GM12878 (cell line): ENCODE measurements at regions not wholly inside any gene's neighbourhood (a gene's known extent, or its start where the extent isn't known, plus 50 kb on each side); places are given as distances from the start of the nearest gene placed in this dataset.

Source experiments
- ATAC-seq: fragments of 200-7000 bp; cut with Tn5 transposase; 3 replicates; pipeline ENCODE4 v1.9.1; 2020; ENCODE audit warnings: mild to moderate bottlenecking, moderate library complexity
- BruUV-seq: library from RNA; stranded (reverse); fragments of 400-500 nt; replicated peaks from 2 replicates; lab custom pipeline; 2021; lab: Mats Ljungman, UMichigan
- CTCF ChIA-PET: fragments of 300-600 bp; sonication (Branson Sonifier 250); formaldehyde crosslinking; extraction: SDS; loops from one replicate; lab custom pipeline; 2021; ENCODE audit warnings: inconsistent platforms; lab: Yijun Ruan, JAX
- POLR2A ChIA-PET: fragments of 350-600 bp; formaldehyde crosslinking; extraction: SDS; loops from one replicate; lab custom pipeline; 2021; ENCODE audit warnings: inconsistent platforms; lab: Charles Lee
- RAD21 ChIA-PET: fragments of 300-600 bp; sonication (Branson Sonifier 250); formaldehyde crosslinking; loops from one replicate; lab custom pipeline; 2023; ENCODE audit warnings: antibody characterized with exemption; ENCODE audit not compliant: unreplicated experiment; lab: Charles Lee
- SMC1A ChIA-PET: fragments of 300-600 bp; sonication (Branson Sonifier 250); formaldehyde crosslinking; loops from one replicate; lab custom pipeline; 2023; ENCODE audit not compliant: unreplicated experiment, uncharacterized antibody; lab: Charles Lee
- DNase-seq: peaks from one replicate; pipeline ENCODE4 v3.0.0-alpha.2; 2011; ENCODE audit warnings: low read depth, low spot score
- FAIRE-seq: peaks from 3 replicates; lab custom pipeline; 2011; peaks lifted over from hg19 to GRCh38; lab: Jason Lieb, UNC
- H2AFZ ChIP-seq: 2 replicates; pipeline ENCODE4 v1.6.0; 2011; ENCODE audit warnings: low read depth, low read length, control low read depth; ENCODE audit not compliant: control insufficient read depth
- H3K27ac ChIP-seq: 2 replicates; pipeline ENCODE4 v1.5.1; 2011; ENCODE audit warnings: control low read depth; ENCODE audit not compliant: control insufficient read depth, insufficient read depth
- H3K27me3 ChIP-seq, 2 experiments: replicated peaks in 1 of 2; 2 replicates each; pipeline versions ENCODE4 v1.6.0 to v1.6.1; 2011; ENCODE audit warnings: low read length in 1 of 2; ENCODE audit not compliant: control insufficient read depth in 2 of 2, insufficient read depth in 2 of 2
- H3K36me3 ChIP-seq, 2 experiments: 2 replicates each; pipeline ENCODE4 v1.5.1; 2011; ENCODE audit warnings: low read length in 1 of 2; ENCODE audit not compliant: control insufficient read depth in 2 of 2, insufficient read depth in 2 of 2
- H3K4me1 ChIP-seq: 2 replicates; pipeline ENCODE4 v1.6.1; 2011; ENCODE audit warnings: mild to moderate bottlenecking, low read length, moderate library complexity, mixed read lengths; ENCODE audit not compliant: control insufficient read depth, insufficient read depth
- H3K4me2 ChIP-seq: 2 replicates; pipeline ENCODE4 v1.6.0; 2011; ENCODE audit warnings: control low read depth; ENCODE audit not compliant: control insufficient read depth, insufficient read depth
- H3K4me3 ChIP-seq: fragments of 200-600 bp; sonication (generic); 2 replicates; pipeline ENCODE4 v1.5.1; 2016
- H3K79me2 ChIP-seq: 2 replicates; pipeline ENCODE4 v1.6.0; 2011; ENCODE audit warnings: low read length; ENCODE audit not compliant: control insufficient read depth, insufficient read depth
- H3K9ac ChIP-seq: 2 replicates; pipeline ENCODE4 v1.8.0; 2011; ENCODE audit warnings: low read length, control low read depth, mixed read lengths; ENCODE audit not compliant: control insufficient read depth, insufficient read depth
- H3K9me3 ChIP-seq: replicated peaks from 3 replicates; pipeline ENCODE4 v1.5.1; 2011; ENCODE audit warnings: mild to moderate bottlenecking, low read length; ENCODE audit not compliant: control insufficient read depth, insufficient read depth
- H4K20me1 ChIP-seq: 2 replicates; pipeline ENCODE4 v1.6.0; 2011; ENCODE audit not compliant: control insufficient read depth, insufficient read depth
- ETV6 ChIP-seq, 2 experiments: fragments of 450-650 bp in 1 of 2; IDR thresholded peaks in 1 of 2; conservative IDR thresholded peaks in 1 of 2; 2 replicates each; pipeline ENCODE4 v1.6.1; 2014; ENCODE audit warnings: antibody characterized with exemption in 1 of 2, borderline replicate concordance in 1 of 2, low read depth in 1 of 2, mild to moderate bottlenecking in 1 of 2, moderate library complexity in 1 of 2
- NR2C1 ChIP-seq: fragments of 450-650 bp; IDR thresholded peaks from 2 replicates; pipeline ENCODE4 v1.6.1; 2017; ENCODE audit warnings: antibody characterized with exemption, mild to moderate bottlenecking, moderate library complexity
- RBBP5 ChIP-seq: fragments of 200-600 bp; sonication (generic); conservative IDR thresholded peaks from 2 replicates; pipeline ENCODE4 v1.6.1; 2016
- WGBS: methylation state at CpG from one replicate; pipeline ENCODE4 v1.1.6; 2016; ENCODE audit warnings: low lambda C conversion rate; ENCODE audit not compliant: insufficient replicate concordance, insufficient coverage; ENCODE audit errors: missing lambda C conversion rate; 5-methylcytosine and 5-hydroxymethylcytosine counted together
- in situ Hi-C: fragments of 300-500 bp; cut with MboI; formaldehyde crosslinking; loops from 9 replicates; pipeline ENCODE4 v1.14.3; 2018; ENCODE audit warnings: mixed read lengths
- intact Hi-C: fragments of 100-400 bp; cut with micrococcal nuclease; formaldehyde crosslinking; loops from one replicate; pipeline ENCODE4 v1.14.2; 2022; ENCODE audit not compliant: unreplicated experiment
- TF ChIP-seq, protein P1 (sequence below): fragments of 450-650 bp; IDR thresholded peaks from 2 replicates; pipeline ENCODE4 v1.6.1; 2016; ENCODE audit warnings: mild to moderate bottlenecking
- TF ChIP-seq, protein P2 (sequence below): IDR thresholded peaks from 2 replicates; pipeline ENCODE4 v1.6.1; 2011; ENCODE audit warnings: mild to moderate bottlenecking, low read depth, low read length, moderate library complexity; ENCODE audit not compliant: insufficient replicate concordance

DNA sequence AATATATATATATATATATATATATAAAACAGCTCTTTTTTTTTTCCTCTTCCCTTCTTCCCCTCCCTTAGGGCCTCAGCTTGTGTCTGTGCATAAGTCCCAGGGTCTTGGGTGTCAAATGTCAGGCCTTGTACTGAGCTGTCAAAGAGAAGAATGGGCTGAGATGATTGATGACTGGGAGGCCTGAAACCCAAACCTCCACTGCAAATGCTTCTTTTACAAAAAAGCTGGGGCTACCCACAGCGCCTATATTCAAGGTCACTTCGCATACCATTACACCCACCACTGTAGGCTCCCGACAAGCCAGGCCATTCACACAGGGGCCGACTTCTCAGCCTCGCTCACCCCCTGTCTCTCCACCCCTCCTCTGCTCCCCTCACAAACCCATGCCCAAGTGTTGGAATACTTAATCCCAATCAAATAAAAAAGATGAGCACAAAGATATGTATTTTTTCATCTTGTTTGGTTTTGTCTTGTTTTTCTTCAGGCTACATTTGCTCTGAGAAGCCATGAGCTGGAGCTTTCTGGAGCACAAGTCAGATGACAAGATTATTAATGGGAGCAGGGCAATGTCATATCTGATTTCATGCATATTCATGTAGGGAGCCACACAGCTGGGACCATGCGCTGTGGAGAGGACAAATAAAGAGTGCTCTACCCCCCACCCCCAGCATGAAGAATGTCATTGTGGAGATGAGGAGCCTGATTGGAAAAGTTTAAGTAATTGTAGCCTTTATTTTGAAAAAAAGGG lies 614.4 kb upstream of the NR2F2 start:
- intact Hi-C loops, result no loop called here
- no peak overlapping the region for H3K4me2 ChIP-seq
- POLR2A ChIA-PET, result no interaction called here
- SMC1A ChIA-PET, result interaction anchor here (1.0 to 1.6 kb wide), 4 partner anchors 9 to 83 kb away, joined by 3 to 5 read pairs (median 4); no protein-coding TSS in a partner anchor
- H3K4me3 ChIP-seq, result no peak overlapping the region
- no peaks in the 10 kb centered on the region for H4K20me1 ChIP-seq
- H3K4me1 ChIP-seq, result no peaks in the 10 kb centered on the region
- CTCF ChIA-PET, result interaction anchor here (1.3 kb wide), 1 partner anchor 18 kb away, joined by 3 read pairs; no protein-coding TSS in a partner anchor
- no peak overlapping the region for H3K9ac ChIP-seq
- no peak for FAIRE-seq
- TF ChIP-seq, protein P1, sequence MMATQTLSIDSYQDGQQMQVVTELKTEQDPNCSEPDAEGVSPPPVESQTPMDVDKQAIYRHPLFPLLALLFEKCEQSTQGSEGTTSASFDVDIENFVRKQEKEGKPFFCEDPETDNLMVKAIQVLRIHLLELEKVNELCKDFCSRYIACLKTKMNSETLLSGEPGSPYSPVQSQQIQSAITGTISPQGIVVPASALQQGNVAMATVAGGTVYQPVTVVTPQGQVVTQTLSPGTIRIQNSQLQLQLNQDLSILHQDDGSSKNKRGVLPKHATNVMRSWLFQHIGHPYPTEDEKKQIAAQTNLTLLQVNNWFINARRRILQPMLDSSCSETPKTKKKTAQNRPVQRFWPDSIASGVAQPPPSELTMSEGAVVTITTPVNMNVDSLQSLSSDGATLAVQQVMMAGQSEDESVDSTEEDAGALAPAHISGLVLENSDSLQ, result 0 out of 2 replicates have a peak, but pooled peaks have one; percentile 29
- no peak for TF ChIP-seq ETV6 (conservative IDR thresholded peaks at IDR 0.05 in 1 of 2, IDR thresholded peaks at IDR 0.05 in 1 of 2; ENCODE audit: borderline replicate concordance in 1 of 2, low read depth in 1 of 2)
- TF ChIP-seq RBBP5, result no peak
- no peak for TF ChIP-seq NR2C1
- TF ChIP-seq, protein P2, sequence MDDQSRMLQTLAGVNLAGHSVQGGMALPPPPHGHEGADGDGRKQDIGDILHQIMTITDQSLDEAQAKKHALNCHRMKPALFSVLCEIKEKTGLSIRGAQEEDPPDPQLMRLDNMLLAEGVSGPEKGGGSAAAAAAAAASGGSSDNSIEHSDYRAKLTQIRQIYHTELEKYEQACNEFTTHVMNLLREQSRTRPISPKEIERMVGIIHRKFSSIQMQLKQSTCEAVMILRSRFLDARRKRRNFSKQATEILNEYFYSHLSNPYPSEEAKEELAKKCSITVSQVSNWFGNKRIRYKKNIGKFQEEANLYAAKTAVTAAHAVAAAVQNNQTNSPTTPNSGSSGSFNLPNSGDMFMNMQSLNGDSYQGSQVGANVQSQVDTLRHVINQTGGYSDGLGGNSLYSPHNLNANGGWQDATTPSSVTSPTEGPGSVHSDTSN, result peak; percentile 47
- TF ChIP-seq, all 136 proteins: peak for 2
- no peaks in the 10 kb centered on the region for H3K79me2 ChIP-seq
- in situ Hi-C loops, result no loop called here
- H2AFZ ChIP-seq, result no peak overlapping the region
- H3K9me3 ChIP-seq, result no peaks in the 10 kb centered on the region; the same call in 2 of the 3 replicates
- H3K36me3 ChIP-seq, result no peaks in the 10 kb centered on the region
- no peak for ATAC-seq
- H3K27ac ChIP-seq, result no peak overlapping the region
- RAD21 ChIA-PET, result interaction anchor here (1.2 kb wide), 1 partner anchor 85 kb away, joined by 3 read pairs; no protein-coding TSS in a partner anchor
- 48% methylated on average over 6 of the region's 6 CpGs for WGBS
- DNase-seq, result no peak
- no peaks in the 10 kb centered on the region for H3K27me3 ChIP-seq
- BruUV-seq, result no TSS peak
